Lower leg skin (tissue), 3 donors: ENCODE measurements at regions not wholly inside any gene's neighbourhood (a gene's known extent, or its start where the extent isn't known, plus 50 kb on each side); places are given as distances from the start of the nearest gene placed in this dataset.

Experiments used
- CTCF ChIP-seq, 3 donors: fragments of 450-650 bp; IDR thresholded peaks; one replicate each; pipeline ENCODE4 v1.5.1; 2016; ENCODE audit warnings: antibody characterized with exemption in 3 of 3, mild to moderate bottlenecking in 3 of 3, moderate library complexity in 2 of 3
- POLR2A ChIP-seq, 2 donors: fragments of 450-650 bp; IDR thresholded peaks; one replicate each; pipeline ENCODE4 v1.6.1; 2016 to 2017; ENCODE audit warnings: antibody characterized with exemption in 2 of 2, mild to moderate bottlenecking in 1 of 2, moderate library complexity in 1 of 2

- TF ChIP-seq CTCF (IDR thresholded peaks at IDR 0.05) (no peak), POLR2A (IDR thresholded peaks at IDR 0.05) (no peak)
These were observed 156.7 kb downstream of the KLF13 start for GRCh38 chr15:31483053-31483985.
